GM19438 (cell line): ENCODE measurements at regions not wholly inside any gene's neighbourhood (a gene's known extent, or its start where the extent isn't known, plus 50 kb on each side); places are given as distances from the start of the nearest gene placed in this dataset.
"Not testable (repeated sequence)": the region's sequence is repeated elsewhere in the genome, so short reads cannot be mapped to it uniquely, and the experiment has no call there.

Experiments
- ATAC-seq: cut with Tn5 transposase; IDR thresholded peaks from one replicate; pipeline ENCODE4 v1.9.1; 2021; ENCODE audit warnings: low read depth; ENCODE audit not compliant: unreplicated experiment

GRCh38 chrX:30008031-30008430 is 207.3 kb upstream of the MAGEB2 start:
- ATAC-seq, result no peak

GRCh38 chrX:30010471-30010870 is 204.9 kb upstream of the MAGEB2 start:
- no peak for ATAC-seq

- no peak for ATAC-seq
These were observed 199.9 kb upstream of the MAGEB2 start for GRCh38 chrX:30015440-30015839.

- ATAC-seq, result no peak
These were observed 187.7 kb upstream of the MAGEB2 start for GRCh38 chrX:30027636-30028035.

- not testable (repeated sequence) for ATAC-seq
These were observed 179.0 kb upstream of the MAGEB2 start for GRCh38 chrX:30036406-30036805.

GRCh38 chrX:30039768-30040167 is 175.6 kb upstream of the MAGEB2 start:
- ATAC-seq, result no peak

GRCh38 chrX:30060718-30061117 is 154.6 kb upstream of the MAGEB2 start:
- ATAC-seq, result no peak

- ATAC-seq, result no peak
These were observed 150.1 kb upstream of the MAGEB2 start for GRCh38 chrX:30065226-30065625.

- no peak for ATAC-seq
These were observed 147.7 kb upstream of the MAGEB2 start for GRCh38 chrX:30067677-30068076.

- ATAC-seq, result no peak
These were observed 129.8 kb upstream of the MAGEB2 start for GRCh38 chrX:30085571-30085970.

GRCh38 chrX:30111431-30111830 is 103.9 kb upstream of the MAGEB2 start:
- ATAC-seq, result no peak

GRCh38 chrX:30141966-30142365 is 73.4 kb upstream of the MAGEB2 start:
- peak; percentile 75 for ATAC-seq

- no peak for ATAC-seq
These were observed 71.1 kb upstream of the MAGEB2 start for GRCh38 chrX:30144221-30144620.

- ATAC-seq, result no peak
These were observed 70.2 kb upstream of the MAGEB2 start for GRCh38 chrX:30144971-30145731.

GRCh38 chrX:30147996-30148643 is 67.2 kb upstream of the MAGEB2 start:
- ATAC-seq, result no peak

GRCh38 chrX:30149206-30149605 is 66.2 kb upstream of the MAGEB2 start:
- not testable (repeated sequence) for ATAC-seq

GRCh38 chrX:30150196-30150895 is 65.0 kb upstream of the MAGEB2 start:
- ATAC-seq, result no peak

GRCh38 chrX:30151964-30152363 is 63.4 kb upstream of the MAGEB2 start:
- no peak for ATAC-seq

GRCh38 chrX:30153175-30153880 is 62.0 kb upstream of the MAGEB2 start:
- no peak for ATAC-seq

- no peak for ATAC-seq
These were observed 61.5 kb upstream of the MAGEB2 start for GRCh38 chrX:30153881-30154260.

GRCh38 chrX:30156009-30156408 is 59.4 kb upstream of the MAGEB2 start:
- no peak for ATAC-seq
